GM23248 (cell line): ENCODE measurements at regions not wholly inside any gene's neighbourhood (a gene's known extent, or its start where the extent isn't known, plus 50 kb on each side); places are given as distances from the start of the nearest gene placed in this dataset.

Source experiments
- DNase-seq: peaks from one replicate; pipeline ENCODE4 v3.0.0-alpha.2; 2015
- H2AFZ ChIP-seq: fragments of 200-600 bp; sonication (generic); 2 replicates; pipeline ENCODE4 v1.6.1; 2016; ENCODE audit warnings: antibody characterized with exemption
- H3F3A ChIP-seq: fragments of 200-600 bp; sonication (generic); 2 replicates; pipeline ENCODE4 v1.6.1; 2016; ENCODE audit warnings: mild to moderate bottlenecking, antibody characterized with exemption, mixed run types; ENCODE audit not compliant: insufficient read depth
- H3K27ac ChIP-seq: fragments of 200-600 bp; sonication (generic); 2 replicates; pipeline ENCODE4 v1.5.1; 2016; ENCODE audit warnings: mild to moderate bottlenecking
- H3K27me3 ChIP-seq: fragments of 200-600 bp; sonication (generic); replicated peaks from 2 replicates; pipeline ENCODE4 v1.6.1; 2016; ENCODE audit warnings: mild to moderate bottlenecking; ENCODE audit not compliant: insufficient read depth
- H3K36me3 ChIP-seq: fragments of 200-600 bp; sonication (generic); 2 replicates; pipeline ENCODE4 v1.6.1; 2016; ENCODE audit warnings: low read depth, mild to moderate bottlenecking
- H3K4me1 ChIP-seq: fragments of 200-600 bp; sonication (generic); 2 replicates; pipeline ENCODE4 v1.6.1; 2016; ENCODE audit warnings: mild to moderate bottlenecking; ENCODE audit not compliant: insufficient read depth
- H3K4me2 ChIP-seq: fragments of 200-600 bp; sonication (generic); one replicate; pipeline ENCODE4 v1.6.1; 2016; ENCODE audit warnings: mild to moderate bottlenecking; ENCODE audit not compliant: unreplicated experiment
- H3K4me3 ChIP-seq: fragments of 200-600 bp; sonication (generic); 2 replicates; pipeline ENCODE4 v1.5.1; 2016; ENCODE audit warnings: mild to moderate bottlenecking
- H3K79me2 ChIP-seq: fragments of 200-600 bp; sonication (generic); 2 replicates; pipeline ENCODE4 v1.6.1; 2016; ENCODE audit warnings: mild to moderate bottlenecking; ENCODE audit not compliant: insufficient read depth
- H3K9ac ChIP-seq: fragments of 200-600 bp; sonication (generic); 2 replicates; pipeline ENCODE4 v1.6.1; 2016; ENCODE audit warnings: mild to moderate bottlenecking
- H3K9me2 ChIP-seq: fragments of 200-600 bp; sonication (generic); 2 replicates; pipeline ENCODE4 v1.6.1; 2016; ENCODE audit warnings: mixed run types, mild to moderate bottlenecking, moderate library complexity; ENCODE audit not compliant: insufficient read depth
- H3K9me3 ChIP-seq: fragments of 200-600 bp; sonication (generic); one replicate; pipeline ENCODE4 v1.6.1; 2017; ENCODE audit warnings: low read depth
- H4K20me1 ChIP-seq: fragments of 200-600 bp; sonication (generic); 2 replicates; pipeline ENCODE4 v1.6.0; 2016; ENCODE audit not compliant: insufficient read depth
- EZH2 ChIP-seq: fragments of 200-600 bp; sonication (generic); IDR thresholded peaks from 2 replicates; pipeline ENCODE4 v1.6.1; 2018; ENCODE audit warnings: antibody characterized with exemption, mild to moderate bottlenecking; ENCODE audit not compliant: insufficient read depth, poor library complexity, severe bottlenecking
- EZH2phosphoT487 ChIP-seq: fragments of 200-600 bp; sonication (generic); IDR thresholded peaks from 2 replicates; pipeline ENCODE4 v1.6.1; 2018; ENCODE audit warnings: antibody characterized with exemption, moderate library complexity, mild to moderate bottlenecking, low read depth; ENCODE audit not compliant: insufficient read depth
- WGBS, 2 experiments: methylation state at CpG; one replicate each; pipeline ENCODE4 v1.1.6; 2015 to 2017; ENCODE audit warnings: low lambda C conversion rate in 2 of 2, low coverage in 1 of 2; ENCODE audit errors: missing lambda C conversion rate in 2 of 2; 5-methylcytosine and 5-hydroxymethylcytosine counted together
- in situ Hi-C: fragments of 300-500 bp; cut with MboI; formaldehyde crosslinking; loops from 2 replicates; pipeline ENCODE4 v1.15.0; 2020

DNA sequence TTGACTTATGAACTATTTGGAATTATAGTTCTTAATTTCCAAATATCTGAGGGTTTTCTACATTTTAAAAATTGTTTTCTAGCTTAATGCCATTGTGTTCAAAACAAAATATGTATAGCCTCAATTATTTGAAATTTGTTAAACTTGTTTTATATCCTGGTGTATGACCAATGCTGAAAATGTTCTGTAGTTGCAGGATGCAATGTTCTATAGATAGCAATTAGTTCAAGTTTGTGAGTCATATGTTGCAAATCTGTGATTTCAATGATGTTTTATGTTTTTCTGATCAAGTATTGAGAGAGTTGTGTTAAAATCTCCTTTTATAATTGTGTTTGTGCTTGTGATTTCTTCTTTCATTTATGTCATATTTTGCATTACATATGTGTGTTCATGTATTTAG lies 517.5 kb downstream of the ADGRL2 start:
- no peak overlapping the region for H3K27ac ChIP-seq
- no peak for TF ChIP-seq EZH2
- no peak for TF ChIP-seq EZH2phosphoT487
- no peaks in the 10 kb centered on the region for H3K79me2 ChIP-seq
- in situ Hi-C loops = no loop called here
- no peaks in the 10 kb centered on the region for H3K27me3 ChIP-seq
- no peak overlapping the region for H3K4me3 ChIP-seq
- no peak overlapping the region for H3K9ac ChIP-seq
- no peaks in the 10 kb centered on the region for H3K4me1 ChIP-seq
- no peaks in the 10 kb centered on the region for H3K9me3 ChIP-seq
- H2AFZ ChIP-seq = no peak overlapping the region
- H4K20me1 ChIP-seq = no peaks in the 10 kb centered on the region
- no peaks in the 10 kb centered on the region for H3K9me2 ChIP-seq
- no peak for DNase-seq
- no peaks in the 10 kb centered on the region for H3K36me3 ChIP-seq
- no peak overlapping the region for H3K4me2 ChIP-seq
- no peaks in the 10 kb centered on the region for H3F3A ChIP-seq

GRCh38 chr1:82317671-82318070 lies 516.9 kb downstream of the ADGRL2 start:
- no peaks in the 10 kb centered on the region for H3K4me1 ChIP-seq
- TF ChIP-seq EZH2 (no peak), EZH2phosphoT487 (no peak)
- no peak overlapping the region for H2AFZ ChIP-seq
- in situ Hi-C loops = no loop called here
- H3K36me3 ChIP-seq = no peaks in the 10 kb centered on the region
- H3K27ac ChIP-seq = no peak overlapping the region
- WGBS, 2 experiments = 40 to 53% methylated on average over 1 of the region's 1 CpG
- H3K27me3 ChIP-seq = no peaks in the 10 kb centered on the region
- no peak overlapping the region for H3K4me3 ChIP-seq
- no peaks in the 10 kb centered on the region for H3K9me3 ChIP-seq
- H3K79me2 ChIP-seq = no peaks in the 10 kb centered on the region
- DNase-seq = no peak
- no peak overlapping the region for H3K4me2 ChIP-seq
- no peak overlapping the region for H3K9ac ChIP-seq
- no peaks in the 10 kb centered on the region for H4K20me1 ChIP-seq
- H3F3A ChIP-seq = no peaks in the 10 kb centered on the region
- no peaks in the 10 kb centered on the region for H3K9me2 ChIP-seq

GRCh38 chr1:82299656-82300055 lies 498.9 kb downstream of the ADGRL2 start:
- in situ Hi-C loops = no loop called here
- no peak for DNase-seq
- H3K27me3 ChIP-seq = no peaks in the 10 kb centered on the region
- no peaks in the 10 kb centered on the region for H3K4me1 ChIP-seq
- H3K4me3 ChIP-seq = no peak overlapping the region
- H3F3A ChIP-seq = no peaks in the 10 kb centered on the region
- H3K36me3 ChIP-seq = no peaks in the 10 kb centered on the region
- WGBS, 2 experiments = 0% methylated on average over 2 of the region's 2 CpGs
- no peaks in the 10 kb centered on the region for H4K20me1 ChIP-seq
- H3K9me3 ChIP-seq = no peaks in the 10 kb centered on the region
- no peak overlapping the region for H2AFZ ChIP-seq
- no peak overlapping the region for H3K4me2 ChIP-seq
- no peaks in the 10 kb centered on the region for H3K79me2 ChIP-seq
- TF ChIP-seq EZH2 (no peak), EZH2phosphoT487 (no peak)
- peaks cover 3% of the 10 kb centered on the region; the same call in 1 of the 2 replicates for H3K9me2 ChIP-seq
- H3K27ac ChIP-seq = no peak overlapping the region
- H3K9ac ChIP-seq = no peak overlapping the region

- no peak overlapping the region for H2AFZ ChIP-seq
- H3K27me3 ChIP-seq = no peaks in the 10 kb centered on the region
- in situ Hi-C loops = no loop called here
- no peaks in the 10 kb centered on the region for H3K4me1 ChIP-seq
- H3K36me3 ChIP-seq = no peaks in the 10 kb centered on the region
- WGBS, 2 experiments = 17 to 20% methylated on average over 4 of the region's 4 CpGs
- H3K79me2 ChIP-seq = no peaks in the 10 kb centered on the region
- H3K4me3 ChIP-seq = no peak overlapping the region
- TF ChIP-seq EZH2 (no peak), EZH2phosphoT487 (no peak)
- H3K9ac ChIP-seq = no peak overlapping the region
- H3F3A ChIP-seq = no peaks in the 10 kb centered on the region
- DNase-seq = no peak
- no peak overlapping the region for H3K4me2 ChIP-seq
- no peak overlapping the region for H3K27ac ChIP-seq
- H4K20me1 ChIP-seq = no peaks in the 10 kb centered on the region
- H3K9me3 ChIP-seq = no peaks in the 10 kb centered on the region
- no peaks in the 10 kb centered on the region for H3K9me2 ChIP-seq
Observed at GRCh38 chr1:82299056-82299455, 498.3 kb downstream of the ADGRL2 start.

DNA sequence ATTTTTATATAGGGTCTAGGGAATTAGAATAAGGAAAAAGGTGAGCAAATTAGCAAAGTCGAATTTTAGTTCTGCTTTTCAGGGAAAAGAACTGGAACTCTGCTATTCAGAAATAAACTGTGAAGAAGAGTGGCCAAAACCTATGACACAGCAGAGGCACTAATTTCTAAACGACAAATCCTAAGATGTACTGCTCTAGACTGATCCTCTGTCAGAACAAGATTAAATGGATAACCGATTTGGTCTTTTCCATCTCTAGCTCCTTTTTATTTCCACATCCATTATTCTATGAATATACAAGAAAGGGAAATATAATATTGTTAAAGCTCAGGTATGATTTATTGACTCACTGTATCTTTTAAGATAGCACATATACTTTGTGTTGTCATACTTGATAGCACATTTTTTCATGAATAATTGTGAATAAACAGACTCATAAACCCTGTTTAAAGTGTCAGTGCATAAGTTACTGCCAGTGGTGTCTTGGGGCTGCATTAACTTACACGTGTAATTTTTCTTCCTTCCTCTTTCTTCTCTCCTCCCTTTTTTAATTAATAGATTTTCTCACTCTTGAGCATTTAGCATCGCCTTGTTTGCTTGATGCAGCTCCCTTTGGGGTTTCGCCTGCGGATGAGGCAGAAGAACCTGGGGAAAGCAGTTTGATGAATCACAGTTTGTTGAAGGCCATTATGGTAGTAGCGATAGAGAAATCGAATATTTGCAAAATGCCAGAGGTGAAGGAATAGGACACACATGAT lies 496.6 kb downstream of the ADGRL2 start:
- Histone ChIP-seq H3K4me1 (no peaks in the 10 kb centered on the region), H3K36me3 (no peaks in the 10 kb centered on the region), H3K79me2 (no peaks in the 10 kb centered on the region), H3K9ac (no peak overlapping the region), H3K27ac (no peak overlapping the region), H3F3A (no peaks in the 10 kb centered on the region), H2AFZ (no peak overlapping the region), H3K9me3 (no peaks in the 10 kb centered on the region), H3K4me2 (no peak overlapping the region), H3K4me3 (no peak overlapping the region), H3K27me3 (no peaks in the 10 kb centered on the region), H4K20me1 (no peaks in the 10 kb centered on the region), H3K9me2 (no peaks in the 10 kb centered on the region)
- in situ Hi-C loops = no loop called here
- TF ChIP-seq EZH2 = no peak
- TF ChIP-seq EZH2phosphoT487 = no peak
- WGBS, 2 experiments = 67 to 72% methylated on average over 9 of the region's 9 CpGs
- no peak for DNase-seq
